ENCODE measurements at regions not wholly inside any gene's neighbourhood (a gene's known extent, or its start where the extent isn't known, plus 50 kb on each side); places are given as distances from the start of the nearest gene placed in this dataset.

GRCh38 chr14:98945611-98946570 lies 326.1 kb downstream of the BCL11B start:
- H3K27ac ChIP-seq, result no peak overlapping the region
- intact Hi-C loops (cut with DNase I), result no loop called here
- H3K4me1 ChIP-seq, result no peaks in the 10 kb centered on the region

GRCh38 chr14:98946940-98947339 lies 325.1 kb downstream of the BCL11B start:
- Histone ChIP-seq H3K4me1 (no peaks in the 10 kb centered on the region), H3K9me3 (no peaks in the 10 kb centered on the region), H3K27ac (no peak overlapping the region), H3K9ac (ENCODE audit: low read depth in 2 of 2, low read length in 2 of 2) (no peak overlapping the region), H3K27me3 (no peaks in the 10 kb centered on the region), H3K36me3 (no peaks in the 10 kb centered on the region), H3K4me3 (no peak overlapping the region)
- no peak for DNase-seq
- intact Hi-C loops (cut with DNase I), result no loop called here
- TF ChIP-seq CTCF (IDR thresholded peaks at IDR 0.05), result no peak

More at GRCh38 chr14:98945611-98946570, 326.1 kb downstream of the BCL11B start:
- H3K27me3 ChIP-seq, result no peaks in the 10 kb centered on the region
- no peak overlapping the region for H3K4me3 ChIP-seq
- no peaks in the 10 kb centered on the region for H3K9me3 ChIP-seq
- H3K36me3 ChIP-seq, result no peaks in the 10 kb centered on the region
- H3K9ac ChIP-seq (ENCODE audit: low read depth in 2 of 2, low read length in 2 of 2), result no peak overlapping the region
- no peak for TF ChIP-seq CTCF (IDR thresholded peaks at IDR 0.05)
- no peak for DNase-seq

- no peaks in the 10 kb centered on the region for H3K9me3 ChIP-seq
- no peak for TF ChIP-seq CTCF (IDR thresholded peaks at IDR 0.05)
- intact Hi-C loops (cut with DNase I), result no loop called here
Observed at GRCh38 chr14:98947911-98948595, 323.9 kb downstream of the BCL11B start.

GRCh38 chr14:98949051-98949450 lies 322.9 kb downstream of the BCL11B start:
- no peaks in the 10 kb centered on the region for H3K36me3 ChIP-seq
- no peak overlapping the region for H3K4me3 ChIP-seq
- no peak overlapping the region for H3K9ac ChIP-seq (ENCODE audit: low read depth in 2 of 2, low read length in 2 of 2)
- no peaks in the 10 kb centered on the region for H3K27me3 ChIP-seq
- no peak for DNase-seq
- H3K27ac ChIP-seq, result no peak overlapping the region
- intact Hi-C loops (cut with DNase I), result no loop called here
- H3K9me3 ChIP-seq, result no peaks in the 10 kb centered on the region
- no peak for TF ChIP-seq CTCF (IDR thresholded peaks at IDR 0.05)
- no peaks in the 10 kb centered on the region for H3K4me1 ChIP-seq

More at GRCh38 chr14:98947911-98948595, 323.9 kb downstream of the BCL11B start:
- Histone ChIP-seq H3K4me3 (no peak overlapping the region), H3K9ac (ENCODE audit: low read depth in 2 of 2, low read length in 2 of 2) (no peak overlapping the region), H3K27me3 (no peaks in the 10 kb centered on the region), H3K36me3 (no peaks in the 10 kb centered on the region), H3K4me1 (no peaks in the 10 kb centered on the region), H3K27ac (no peak overlapping the region)
- no peak for DNase-seq

- Histone ChIP-seq H3K4me1 (no peaks in the 10 kb centered on the region), H3K9ac (ENCODE audit: low read depth in 2 of 2, low read length in 2 of 2) (no peak overlapping the region), H3K4me3 (no peak overlapping the region), H3K27me3 (no peaks in the 10 kb centered on the region), H3K36me3 (no peaks in the 10 kb centered on the region), H3K27ac (no peak overlapping the region), H3K9me3 (no peaks in the 10 kb centered on the region)
- intact Hi-C loops (cut with DNase I), result no loop called here
- TF ChIP-seq CTCF (IDR thresholded peaks at IDR 0.05), result no peak
- no peak for DNase-seq
Observed at GRCh38 chr14:98949481-98950135, 322.4 kb downstream of the BCL11B start.

All from colonic mucosa (tissue), 4 donors.